PC-9 (cell line): ENCODE measurements at regions not wholly inside any gene's neighbourhood (a gene's known extent, or its start where the extent isn't known, plus 50 kb on each side); places are given as distances from the start of the nearest gene placed in this dataset.

ENCODE experiments used
- BruUV-seq: library from RNA; stranded (reverse); fragments of 400-500 nt; replicated peaks from 2 replicates; lab custom pipeline; 2021; lab: Mats Ljungman, UMichigan
- CTCF ChIA-PET: fragments of 300-600 bp; sonication (Branson Sonifier 250); formaldehyde crosslinking; loops from one replicate; lab custom pipeline; 2022; ENCODE audit warnings: antibody characterized with exemption; lab: Charles Lee
- POLR2A ChIA-PET: fragments of 300-600 bp; sonication (Branson Sonifier 250); formaldehyde crosslinking; loops from one replicate; lab custom pipeline; 2022; ENCODE audit warnings: antibody characterized with exemption; ENCODE audit not compliant: unreplicated experiment; lab: Charles Lee
- DNase-seq, 2 experiments: peaks; one replicate each; pipeline versions ENCODE4 v3.0.0 to v3.0.0-alpha.2; 2015 to 2022; ENCODE audit warnings: mixed read lengths in 1 of 2
- H2AFZ ChIP-seq: fragments of 200-600 bp; sonication (generic); 2 replicates; pipeline ENCODE4 v1.8.1; 2017; ENCODE audit warnings: antibody characterized with exemption
- H3F3A ChIP-seq: fragments of 200-600 bp; sonication (generic); 2 replicates; pipeline ENCODE4 v1.8.1; 2017; ENCODE audit warnings: antibody characterized with exemption, mild to moderate bottlenecking, low read depth; ENCODE audit not compliant: insufficient read depth
- H3K27ac ChIP-seq: fragments of 200-600 bp; sonication (generic); 2 replicates; pipeline ENCODE4 v1.6.1; 2016; ENCODE audit warnings: mixed run types
- H3K27me3 ChIP-seq: fragments of 200-600 bp; sonication (generic); 2 replicates; pipeline ENCODE4 v1.6.1; 2016; ENCODE audit warnings: low read depth, mixed run types; ENCODE audit not compliant: insufficient read depth
- H3K36me3 ChIP-seq: fragments of 200-600 bp; sonication (generic); 2 replicates; pipeline ENCODE4 v1.6.1; 2016; ENCODE audit warnings: low read depth, mixed run types
- H3K4me1 ChIP-seq: fragments of 200-600 bp; sonication (generic); replicated peaks from 2 replicates; pipeline ENCODE4 v1.6.1; 2016; ENCODE audit warnings: mixed run types; ENCODE audit not compliant: insufficient read depth
- H3K4me2 ChIP-seq: fragments of 200-600 bp; sonication (generic); 2 replicates; pipeline ENCODE4 v1.6.1; 2017; ENCODE audit warnings: mixed run types
- H3K4me3 ChIP-seq: fragments of 200-600 bp; sonication (generic); 2 replicates; pipeline ENCODE4 v1.6.1; 2016; ENCODE audit warnings: mixed run types
- H3K79me2 ChIP-seq: fragments of 200-600 bp; sonication (generic); 2 replicates; pipeline ENCODE4 v1.6.1; 2017; ENCODE audit warnings: low read depth, mixed run types
- H3K9me2 ChIP-seq: fragments of 200-600 bp; sonication (generic); 2 replicates; pipeline ENCODE4 v1.8.1; 2017; ENCODE audit warnings: mild to moderate bottlenecking; ENCODE audit not compliant: insufficient read depth
- H3K9me3 ChIP-seq: fragments of 200-600 bp; sonication (generic); 2 replicates; pipeline ENCODE4 v1.8.1; 2016; ENCODE audit warnings: low read depth; ENCODE audit not compliant: insufficient read depth
- H4K20me1 ChIP-seq: fragments of 200-600 bp; sonication (generic); 2 replicates; pipeline ENCODE4 v1.8.1; 2017; ENCODE audit not compliant: insufficient read depth
- CTCF ChIP-seq: fragments of 200-600 bp; sonication (generic); conservative IDR thresholded peaks from 2 replicates; pipeline ENCODE4 v1.6.1; 2017; ENCODE audit warnings: mixed run types, antibody characterized with exemption, mild to moderate bottlenecking, moderate library complexity
- EZH2 ChIP-seq: fragments of 200-600 bp; sonication (generic); IDR thresholded peaks from 2 replicates; pipeline ENCODE4 v1.8.0; 2017; ENCODE audit warnings: antibody characterized with exemption, low read depth
- intact Hi-C: fragments of 100-400 bp; cut with micrococcal nuclease; formaldehyde crosslinking; loops from one replicate; pipeline ENCODE4 v1.10.0; 2022; ENCODE audit not compliant: unreplicated experiment

DNA sequence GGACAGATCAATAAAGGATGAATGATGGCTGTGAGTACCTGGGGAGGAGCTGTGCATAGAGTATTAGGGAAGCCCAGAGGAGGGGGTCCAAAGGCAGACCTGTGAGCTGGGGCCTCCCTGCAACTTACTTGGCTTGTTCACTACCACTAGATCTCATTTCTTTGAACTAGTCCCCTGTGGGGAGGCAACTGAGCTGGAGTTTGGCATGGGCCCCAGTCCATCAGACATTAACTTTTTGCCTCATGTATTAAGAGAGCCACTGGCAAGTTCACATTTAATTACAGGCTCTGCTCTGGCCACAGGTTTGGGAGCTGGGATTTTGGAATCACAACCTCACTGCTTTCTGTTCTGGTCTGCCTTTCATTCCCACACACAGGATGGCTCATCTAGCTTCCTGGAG is 254.1 kb downstream of the PRL start:
- H3K9me2 ChIP-seq: no peaks in the 10 kb centered on the region
- H3K9me3 ChIP-seq: peaks cover 11% of the 10 kb centered on the region; the same call in 1 of the 2 replicates
- CTCF ChIA-PET: no interaction called here
- DNase-seq: no peak
- H4K20me1 ChIP-seq: no peaks in the 10 kb centered on the region
- H3F3A ChIP-seq: no peaks in the 10 kb centered on the region
- no peaks in the 10 kb centered on the region for H3K27me3 ChIP-seq
- no peak overlapping the region for H3K4me2 ChIP-seq
- intact Hi-C loops: loop anchor here (5.0 kb wide), 1 partner anchor 445 kb away; no protein-coding TSS in a partner anchor
- H3K36me3 ChIP-seq: no peaks in the 10 kb centered on the region
- H2AFZ ChIP-seq: no peak overlapping the region
- BruUV-seq: no TSS peak
- POLR2A ChIA-PET: interaction anchor here (0.7 kb wide), 1 partner anchor 785 kb away, joined by 8 read pairs; no protein-coding TSS in a partner anchor
- no peak overlapping the region for H3K27ac ChIP-seq
- no peaks in the 10 kb centered on the region for H3K79me2 ChIP-seq
- no peaks in the 10 kb centered on the region for H3K4me1 ChIP-seq
- no peak for TF ChIP-seq EZH2
- TF ChIP-seq CTCF: no peak
- H3K4me3 ChIP-seq: no peak overlapping the region

- Histone ChIP-seq H3K4me1 (no peaks in the 10 kb centered on the region), H3K9me3 (peaks cover 11% of the 10 kb centered on the region; the same call in 1 of the 2 replicates), H3K27me3 (no peaks in the 10 kb centered on the region), H3K9me2 (no peaks in the 10 kb centered on the region), H3K4me3 (no peak overlapping the region), H2AFZ (peak overlapping the region; percentile 27; the same call in 1 of the 2 replicates), H3K36me3 (no peaks in the 10 kb centered on the region), H4K20me1 (no peaks in the 10 kb centered on the region), H3F3A (no peaks in the 10 kb centered on the region), H3K79me2 (no peaks in the 10 kb centered on the region), H3K27ac (no peak overlapping the region), H3K4me2 (peak overlapping the region; percentile 34; the same call in 1 of the 2 replicates)
- intact Hi-C loops: loop anchor here (5.0 kb wide), 1 partner anchor 446 kb away; no protein-coding TSS in a partner anchor
- TF ChIP-seq EZH2 (no peak), CTCF (no peak)
- ChIA-PET POLR2A (interaction anchor here (0.6 kb wide), 1 partner anchor 235 kb away, joined by 14 read pairs; no protein-coding TSS in a partner anchor), CTCF (no interaction called here)
- BruUV-seq: no TSS peak
- peak in 1 of 2 experiments; percentile 32 for DNase-seq
Observed at GRCh38 chr6:22043284-22043962, 253.4 kb downstream of the PRL start.

DNA sequence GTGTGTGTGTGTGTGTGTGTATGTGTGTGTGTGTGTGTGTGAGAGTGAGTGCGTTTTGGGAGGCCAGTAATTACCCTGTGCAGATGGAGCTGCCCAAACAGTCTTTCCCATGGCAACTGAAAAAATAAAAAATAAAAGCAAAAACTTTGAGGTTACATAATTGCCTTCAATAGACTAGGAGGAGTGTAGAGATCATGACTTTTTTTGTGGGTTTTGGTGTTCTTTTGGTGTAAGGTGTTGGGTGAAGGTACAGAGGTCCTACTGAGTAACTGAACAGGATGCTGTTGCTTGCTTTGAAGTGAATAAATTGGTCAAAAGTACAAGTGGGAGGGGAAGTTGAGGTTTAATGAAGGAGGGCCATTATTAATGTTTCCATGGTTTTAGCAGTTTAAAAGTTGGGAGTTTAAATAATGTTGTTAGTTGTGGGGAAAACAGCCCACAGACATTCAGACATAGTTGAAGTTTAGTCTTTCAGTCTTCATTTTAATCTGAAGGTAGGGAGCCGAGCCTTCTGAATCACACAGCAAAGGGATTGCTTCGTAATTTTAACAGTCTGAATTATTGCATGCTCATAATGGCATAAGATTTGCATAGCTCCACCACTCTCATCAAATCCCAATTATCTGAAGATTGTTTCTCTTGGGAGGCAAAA is 251.4 kb downstream of the PRL start:
- POLR2A ChIA-PET: no interaction called here

More for the DNA sequence above, 251.4 kb downstream of the PRL start:
- H3K9me2 ChIP-seq: no peaks in the 10 kb centered on the region
- CTCF ChIA-PET: no interaction called here
- peaks cover 8% of the 10 kb centered on the region; the same call in 1 of the 2 replicates for H3K9me3 ChIP-seq
- TF ChIP-seq CTCF (no peak), EZH2 (no peak)
- H3K4me3 ChIP-seq: no peak overlapping the region
- H3K79me2 ChIP-seq: no peaks in the 10 kb centered on the region
- BruUV-seq: no TSS peak
- H4K20me1 ChIP-seq: no peaks in the 10 kb centered on the region
- no peak for DNase-seq
- intact Hi-C loops: no loop called here
- no peaks in the 10 kb centered on the region for H3K27me3 ChIP-seq
- H2AFZ ChIP-seq: no peak overlapping the region
- no peaks in the 10 kb centered on the region for H3K4me1 ChIP-seq
- H3K27ac ChIP-seq: no peak overlapping the region
- no peak overlapping the region for H3K4me2 ChIP-seq
- H3F3A ChIP-seq: no peaks in the 10 kb centered on the region
- no peaks in the 10 kb centered on the region for H3K36me3 ChIP-seq
